MM.1S (cell line): ENCODE measurements at regions not wholly inside any gene's neighbourhood (a gene's known extent, or its start where the extent isn't known, plus 50 kb on each side); places are given as distances from the start of the nearest gene placed in this dataset.

Experiments
- CTCF ChIP-seq: fragments of 300-600 bp; sonication (generic); IDR thresholded peaks from 2 replicates; pipeline ENCODE4 v1.5.1; 2016; ENCODE audit warnings: antibody characterized with exemption, low read length, mixed read lengths
- EZH2 ChIP-seq: fragments of 300-600 bp; sonication (generic); optimal IDR thresholded peaks from 2 replicates; pipeline ENCODE3; 2017; ENCODE audit warnings: low read depth, mild to moderate bottlenecking, antibody characterized with exemption, low read length, mixed read lengths
- EZH2phosphoT487 ChIP-seq: fragments of 300-600 bp; sonication (generic); IDR thresholded peaks from 2 replicates; pipeline ENCODE4 v1.6.1; 2018; ENCODE audit warnings: antibody characterized with exemption, low read length

DNA sequence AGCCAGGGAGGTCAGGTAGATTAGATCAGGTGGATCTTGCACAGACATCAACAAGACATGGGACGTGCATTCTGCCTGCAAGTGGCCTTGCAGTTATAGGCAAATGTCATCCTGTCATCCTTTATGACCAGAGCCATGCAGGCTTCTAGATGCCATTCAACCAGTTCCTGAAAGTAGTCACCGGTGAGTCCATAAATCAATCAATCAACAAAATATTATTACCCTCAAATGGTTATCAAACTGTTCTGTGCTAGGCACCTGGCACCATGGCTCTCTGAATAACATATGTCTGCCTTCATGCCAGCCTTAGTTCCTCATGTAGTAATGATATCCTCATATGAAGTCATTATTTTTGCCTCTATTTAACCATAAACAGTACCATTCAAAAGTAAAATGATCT is 146.9 kb downstream of the TOMM20 start:
- TF ChIP-seq EZH2phosphoT487 (no peak), EZH2 (no peak), CTCF (no peak)
